ENCODE measurements at regions not wholly inside any gene's neighbourhood (a gene's known extent, or its start where the extent isn't known, plus 50 kb on each side); places are given as distances from the start of the nearest gene placed in this dataset.
"Not testable (repeated sequence)": the region's sequence is repeated elsewhere in the genome, so short reads cannot be mapped to it uniquely, and the experiment has no call there.

DNA sequence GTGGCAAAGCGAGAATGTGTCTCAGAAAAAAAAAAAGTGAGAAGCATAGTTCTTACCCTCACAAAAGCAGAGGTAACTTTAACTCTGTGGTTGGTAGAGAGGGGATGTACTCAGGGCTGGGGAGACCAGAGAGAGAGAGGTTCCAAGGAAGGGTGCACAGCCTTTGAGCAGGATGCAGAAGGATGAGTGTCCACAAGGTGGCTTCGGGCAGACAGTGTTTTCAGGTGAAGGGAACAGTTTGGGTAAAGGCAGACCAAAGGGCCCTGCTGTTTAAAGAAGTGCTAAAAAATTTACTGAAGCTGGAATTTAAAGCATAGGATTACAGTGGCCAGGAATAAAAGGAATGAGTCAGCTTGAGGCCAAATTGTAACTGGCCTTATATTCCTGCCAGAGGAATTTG, 2240.6 kb downstream of the EPHA3 start:
- DNase-seq: not testable (repeated sequence)

DNA sequence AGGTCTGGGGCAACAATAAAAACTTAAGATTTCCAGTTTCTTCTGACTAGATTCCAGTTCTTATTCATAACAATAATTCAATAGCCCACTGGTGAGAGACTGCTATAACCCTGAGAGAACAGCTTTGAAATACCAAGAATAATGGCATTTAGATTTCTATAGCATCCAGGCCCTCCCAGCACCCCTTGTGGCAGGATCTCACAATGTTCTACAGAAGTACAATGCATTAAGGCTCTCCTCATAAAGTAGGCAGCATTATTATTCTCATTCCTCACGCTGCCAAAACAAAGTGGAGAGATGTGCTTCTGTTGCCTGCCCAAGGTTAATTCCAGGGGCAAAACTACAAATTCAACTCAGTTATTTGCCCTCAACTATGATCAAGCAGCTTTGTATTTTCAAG, 2241.7 kb downstream of the EPHA3 start:
- not testable (repeated sequence) for DNase-seq

DNA sequence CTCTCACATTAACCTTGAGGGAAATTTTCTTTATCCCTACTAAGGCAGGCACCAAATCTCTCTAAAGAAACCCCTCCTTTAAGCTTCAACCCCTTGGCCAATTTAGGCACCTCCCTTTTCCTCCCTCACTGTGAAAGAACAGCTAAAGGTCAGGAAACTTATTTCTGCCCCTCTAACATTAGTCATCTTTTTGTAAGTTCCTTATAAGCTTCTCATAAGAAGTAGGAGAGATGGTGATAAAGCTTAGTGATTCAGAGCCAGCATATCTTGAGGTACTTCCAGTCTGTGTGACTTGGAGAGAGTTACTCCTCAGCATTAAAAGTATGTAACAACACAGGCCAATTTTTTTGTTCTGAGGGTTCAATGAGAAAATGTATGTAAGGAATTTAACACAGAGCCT, 2244.7 kb downstream of the EPHA3 start:
- DNase-seq: not testable (repeated sequence)

DNA sequence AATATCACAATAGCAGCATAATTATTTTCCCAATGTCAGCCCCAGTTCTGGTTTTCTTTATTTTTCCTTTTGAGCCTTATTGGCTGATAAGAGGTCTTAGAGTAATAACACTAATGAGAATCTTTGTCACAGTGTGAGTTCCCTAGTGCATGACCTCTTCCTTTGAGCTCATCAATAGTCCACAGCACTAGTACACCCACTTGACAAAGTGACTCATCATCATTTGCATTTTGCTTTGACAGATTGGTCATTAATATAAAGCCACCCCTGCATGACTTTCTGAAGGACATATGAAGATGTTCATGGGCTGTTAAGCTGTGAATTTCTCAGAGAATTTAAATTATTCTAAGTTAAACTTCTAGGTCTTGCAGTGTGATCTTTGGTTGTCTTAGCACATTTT, 2251.9 kb downstream of the EPHA3 start:
- DNase-seq: not testable (repeated sequence)

DNA sequence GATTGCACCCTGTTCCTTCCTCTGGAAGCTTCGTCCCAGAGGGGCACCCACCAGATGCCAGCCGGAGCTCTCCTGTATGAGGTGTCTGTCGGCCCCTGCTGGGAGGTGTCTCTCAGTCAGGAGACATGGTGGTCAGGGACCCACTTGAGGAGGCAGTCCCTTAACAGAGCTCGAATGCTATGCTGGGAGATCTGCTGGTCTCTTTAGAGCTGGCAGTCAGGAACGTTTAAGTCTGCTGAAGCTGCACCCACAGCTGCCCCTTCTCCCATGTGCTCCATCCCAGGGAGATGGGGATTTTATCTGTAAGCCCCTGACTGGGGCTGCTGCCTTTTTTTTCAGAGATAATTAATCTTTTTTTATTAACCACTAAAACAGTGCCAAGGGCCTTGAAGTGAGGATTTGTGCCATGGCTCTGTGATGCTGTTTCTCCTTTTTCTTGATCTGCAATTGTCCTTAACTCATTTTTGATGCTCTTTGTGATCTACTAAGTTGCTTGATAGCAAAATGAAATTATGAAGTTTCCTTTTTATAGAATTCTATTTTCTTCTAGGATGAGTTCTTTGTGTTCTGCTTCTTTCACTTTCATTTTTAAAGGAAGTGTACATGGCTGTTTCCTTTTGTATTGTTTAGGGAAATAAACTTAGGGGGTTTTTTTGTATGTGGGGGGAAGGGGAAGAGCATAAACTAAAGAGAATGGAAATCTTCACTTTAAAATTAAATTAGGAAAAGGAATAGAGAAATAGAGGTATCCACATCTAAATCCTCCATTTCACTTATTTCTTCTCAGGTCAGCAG, 2275.9 kb downstream of the EPHA3 start:
- DNase-seq: not testable (repeated sequence)

DNA sequence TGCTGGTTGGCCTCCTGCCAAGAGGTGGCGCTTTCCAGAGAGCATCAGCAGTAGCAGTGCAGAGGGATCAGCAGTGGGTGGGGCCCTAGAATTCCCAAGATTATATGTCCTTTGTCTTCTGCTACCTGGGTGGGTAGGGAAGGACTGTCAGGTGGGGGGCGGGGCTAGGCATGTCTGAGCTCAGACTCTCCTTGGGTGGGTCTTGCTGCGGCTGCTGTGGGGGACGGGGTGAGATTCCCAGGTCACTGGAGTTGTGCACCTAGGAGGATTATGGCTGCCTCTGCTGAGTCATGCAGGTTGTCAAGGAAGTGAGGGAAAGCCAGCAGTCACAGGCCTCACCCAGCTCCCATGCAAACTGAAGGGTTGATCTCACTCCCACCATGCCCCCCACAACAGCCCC, 2296.5 kb downstream of the EPHA3 start:
- not testable (repeated sequence) for DNase-seq

DNA sequence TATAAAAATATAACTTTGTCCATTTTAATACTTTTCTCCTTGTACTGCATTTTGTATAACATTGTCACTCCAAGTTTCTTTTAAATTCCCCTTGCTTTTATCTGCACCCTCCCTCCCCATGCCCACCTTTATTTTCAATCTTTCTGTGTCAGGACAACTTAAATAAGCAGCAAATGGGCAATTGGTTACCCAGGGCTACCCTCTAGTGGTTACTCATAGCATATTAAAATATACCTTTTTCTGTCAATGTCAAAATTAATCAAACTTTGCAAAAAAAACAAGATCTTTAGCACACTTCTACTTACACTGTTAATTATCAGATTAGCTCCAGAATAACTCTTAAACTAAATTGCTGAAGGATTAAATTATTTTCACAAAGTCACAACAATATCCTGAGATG, 2334.6 kb downstream of the EPHA3 start:
- peak; percentile 1 for DNase-seq

DNA sequence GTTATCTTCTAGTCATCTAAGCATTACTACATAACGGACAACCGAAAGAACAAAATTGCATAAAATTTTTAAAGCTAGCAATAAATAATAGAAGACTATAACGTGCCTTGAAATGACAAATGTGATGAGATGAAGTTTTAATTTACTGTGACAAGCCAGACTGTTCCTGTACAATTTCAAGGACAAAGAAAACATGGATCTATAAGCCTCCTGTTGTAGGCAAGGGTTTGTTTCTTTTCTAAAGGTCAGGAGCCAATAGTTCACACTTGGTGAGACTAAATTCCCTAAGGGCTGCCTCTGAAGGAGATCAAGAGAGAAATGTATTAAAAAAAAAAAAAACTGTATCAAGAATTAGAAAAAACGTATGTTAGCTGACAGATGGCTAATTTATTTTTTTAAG, 2335.1 kb downstream of the EPHA3 start:
- not testable (repeated sequence) for DNase-seq

DNA sequence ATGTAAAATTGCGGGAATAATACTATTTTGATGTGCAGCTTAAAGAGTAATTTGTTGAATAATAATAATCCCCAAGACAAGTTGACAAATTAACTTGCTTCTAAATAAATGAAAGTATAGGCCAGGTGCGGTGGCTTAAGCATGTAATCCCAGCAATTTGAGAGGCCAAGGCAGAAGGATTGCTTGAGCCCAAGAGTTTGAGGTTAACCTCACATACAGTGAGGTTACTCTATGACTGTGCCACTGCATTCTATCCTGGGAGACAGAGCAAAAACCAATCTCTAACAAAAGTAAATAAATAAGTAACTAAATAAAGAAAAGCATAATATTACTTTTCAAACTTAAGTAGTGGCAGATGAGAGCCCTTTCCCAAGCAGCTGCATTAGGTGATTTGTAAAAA, 2341.0 kb downstream of the EPHA3 start:
- DNase-seq: not testable (repeated sequence)

DNA sequence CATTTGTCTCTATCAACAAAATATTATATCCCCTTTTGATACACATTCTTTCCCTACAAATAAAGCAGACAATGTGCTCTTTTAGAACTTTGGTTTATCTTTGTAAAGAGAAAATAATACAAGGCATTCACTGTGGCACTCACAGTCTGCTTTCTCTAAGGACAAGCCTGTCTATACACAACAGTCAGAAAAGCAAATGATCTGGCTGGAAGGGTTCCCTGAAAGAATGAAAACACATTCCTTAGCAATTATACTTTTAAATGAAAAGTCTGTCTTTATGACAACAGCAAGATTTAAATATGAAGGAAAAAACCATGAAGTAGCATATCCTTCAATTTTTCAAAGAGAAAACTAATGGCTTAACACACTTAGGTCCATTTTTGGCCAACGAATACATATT, 2359.1 kb downstream of the EPHA3 start:
- not testable (repeated sequence) for DNase-seq

DNA sequence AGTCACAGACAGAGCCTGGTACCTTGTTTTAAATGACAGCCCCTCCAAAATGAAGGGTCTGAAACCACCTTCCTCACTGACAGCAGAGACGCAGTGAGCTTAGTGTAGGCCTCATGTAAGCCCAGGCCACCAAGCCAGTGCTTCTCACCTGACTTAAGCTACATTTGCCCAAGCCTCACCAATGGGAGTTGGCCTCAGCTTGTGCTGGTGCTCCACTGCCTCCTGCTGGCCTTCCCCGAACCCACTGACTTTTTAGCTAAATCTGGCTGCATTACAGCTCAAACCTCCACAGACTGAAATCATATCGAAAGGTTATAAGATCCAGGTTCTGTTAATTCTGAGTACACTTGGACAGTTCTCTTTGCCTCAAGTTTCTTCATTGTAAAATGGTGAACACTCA, 2361.8 kb downstream of the EPHA3 start:
- DNase-seq: not testable (repeated sequence)

DNA sequence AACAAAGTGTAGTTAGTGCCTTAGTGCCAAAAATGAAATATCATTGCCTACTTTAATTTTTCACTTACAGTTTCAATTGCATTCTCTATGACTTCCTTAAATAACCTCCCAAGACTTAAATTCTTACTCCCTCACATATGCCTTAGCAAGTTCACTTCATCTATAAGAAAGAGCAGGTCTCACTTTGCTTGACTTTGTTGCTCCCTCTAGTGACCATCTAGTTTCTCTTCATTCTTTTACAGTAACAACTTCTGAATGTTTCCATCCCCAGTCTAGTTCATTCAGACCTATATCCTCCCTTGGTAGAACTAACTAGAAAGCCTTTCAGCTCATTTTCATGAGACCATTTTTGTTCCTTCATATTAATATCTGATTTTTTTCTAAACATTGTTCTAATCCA, 2377.6 kb downstream of the EPHA3 start:
- peak; percentile 55 for DNase-seq

DNA sequence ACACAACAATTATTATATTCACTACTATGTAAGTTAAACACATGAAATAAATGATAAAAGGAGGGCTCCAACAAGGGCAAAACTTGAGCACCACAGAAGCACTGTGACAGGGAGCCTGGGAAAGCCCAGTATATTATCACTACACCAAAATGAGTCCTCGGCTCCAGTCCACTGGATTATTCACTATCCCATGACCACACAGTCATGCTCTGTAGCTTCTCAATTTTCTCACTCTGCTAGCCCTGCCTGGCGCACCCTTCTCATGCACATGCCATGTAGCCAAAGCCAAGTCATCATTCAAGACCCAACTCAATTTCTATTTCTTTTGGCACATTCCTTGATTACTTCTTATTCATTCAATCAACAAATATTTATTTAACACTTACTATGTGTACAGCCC, 2378.5 kb downstream of the EPHA3 start:
- not testable (repeated sequence) for DNase-seq

DNA sequence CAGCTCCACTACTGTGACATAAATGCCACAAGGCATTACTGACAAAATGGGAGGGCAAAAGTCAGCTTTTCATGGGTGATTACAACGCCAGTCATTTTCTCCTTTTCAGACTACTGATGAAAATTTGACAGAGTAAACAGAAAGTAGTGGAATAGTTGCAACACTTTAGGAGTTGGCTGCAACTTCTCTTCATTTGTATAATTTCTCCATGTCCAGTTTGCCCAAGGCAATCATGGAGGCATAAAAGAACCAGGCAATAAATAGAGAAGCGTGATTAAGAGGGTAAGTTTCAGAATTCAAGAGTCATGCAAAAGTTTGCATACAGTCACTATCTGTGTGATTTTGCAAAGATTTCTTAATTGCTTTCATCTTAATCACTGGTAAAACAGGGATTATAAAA, 2390.3 kb downstream of the EPHA3 start:
- not testable (repeated sequence) for DNase-seq

DNA sequence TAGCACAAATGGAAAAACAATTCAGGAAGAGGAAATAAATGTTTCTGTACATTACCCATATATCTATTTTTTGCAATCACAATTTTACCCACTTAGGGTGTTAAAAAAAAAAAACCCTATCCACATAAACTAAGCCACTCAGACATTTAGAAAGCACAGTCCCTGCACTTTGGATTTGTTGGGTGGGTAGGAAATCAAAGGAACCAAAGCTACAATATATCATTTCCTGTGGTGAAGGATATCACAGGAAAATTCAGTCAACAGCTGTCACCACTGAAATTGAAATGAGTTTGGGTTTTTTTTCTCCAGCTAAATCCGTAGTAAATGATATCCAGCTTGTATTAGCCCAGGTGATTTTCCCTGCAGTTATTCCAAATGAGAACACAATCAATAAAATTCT, 2392.4 kb downstream of the EPHA3 start:
- DNase-seq: not testable (repeated sequence)

DNA sequence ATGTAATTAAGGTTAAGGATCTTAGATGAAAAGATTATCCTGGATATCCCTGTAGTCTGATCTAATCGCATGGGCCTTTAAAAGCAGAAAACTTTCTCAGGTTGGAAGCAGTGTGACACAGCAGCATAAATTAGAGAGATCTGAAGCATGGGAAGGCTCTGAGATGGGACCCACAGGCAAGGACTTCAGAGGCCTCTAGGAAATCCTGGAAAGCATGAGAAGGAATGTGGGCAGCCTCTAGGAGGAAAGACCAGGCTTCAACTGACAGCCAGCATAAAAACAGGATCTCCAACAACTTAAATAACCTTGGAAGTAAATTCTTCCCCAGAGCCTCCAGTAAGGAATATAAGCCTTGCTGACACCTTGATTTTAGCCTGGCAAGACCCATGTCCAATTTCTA, 2397.5 kb downstream of the EPHA3 start:
- not testable (repeated sequence) for DNase-seq
